Endodermal cell (in vitro differentiated cells): ENCODE measurements at regions not wholly inside any gene's neighbourhood (a gene's known extent, or its start where the extent isn't known, plus 50 kb on each side); places are given as distances from the start of the nearest gene placed in this dataset.

ENCODE experiments used
- DNase-seq: peaks from one replicate; pipeline ENCODE4 v3.0.0-alpha.2; 2017
- H3K27ac ChIP-seq: 2 replicates; pipeline ENCODE4 v1.5.1; 2013; ENCODE audit warnings: mild to moderate bottlenecking, low read depth, low read length, moderate library complexity
- H3K27me3 ChIP-seq: 2 replicates; pipeline ENCODE4 v1.6.1; 2013; ENCODE audit warnings: mild to moderate bottlenecking, low read length, moderate library complexity; ENCODE audit not compliant: insufficient read depth, control insufficient read depth, poor library complexity, severe bottlenecking
- H3K36me3 ChIP-seq: 2 replicates; pipeline ENCODE4 v1.7.0; 2013; ENCODE audit warnings: mild to moderate bottlenecking, low read length, moderate library complexity; ENCODE audit not compliant: control insufficient read depth, insufficient read depth
- H3K4me1 ChIP-seq: one replicate; pipeline ENCODE4 v1.7.0; 2013; ENCODE audit warnings: low read length; ENCODE audit not compliant: control insufficient read depth, insufficient read depth
- H3K4me3 ChIP-seq: 2 replicates; pipeline ENCODE4 v1.5.1; 2013; ENCODE audit warnings: mild to moderate bottlenecking, low read length, moderate library complexity
- H3K9ac ChIP-seq: 2 replicates; pipeline ENCODE4 v1.6.1; 2013; ENCODE audit warnings: mild to moderate bottlenecking, low read length, moderate library complexity; ENCODE audit not compliant: poor library complexity, severe bottlenecking; ENCODE audit errors: extremely low read depth
- H3K9me3 ChIP-seq: 2 replicates; pipeline ENCODE4 v1.6.1; 2013; ENCODE audit warnings: mild to moderate bottlenecking, low read length, moderate library complexity; ENCODE audit not compliant: control insufficient read depth
- H3K27ac Mint-ChIP-seq: 2 replicates; pipeline ENCODE4 v1.8.0; 2020; ENCODE audit warnings: mixed read lengths
- H3K27me3 Mint-ChIP-seq: 2 replicates; pipeline ENCODE4 v1.8.0; 2021; ENCODE audit warnings: mild to moderate bottlenecking, mixed read lengths; ENCODE audit not compliant: insufficient read depth
- H3K36me3 Mint-ChIP-seq: 2 replicates; pipeline ENCODE4 v1.8.0; 2020; ENCODE audit warnings: low read depth, mixed read lengths
- H3K4me1 Mint-ChIP-seq: 2 replicates; pipeline ENCODE4 v1.8.0; 2020; ENCODE audit warnings: mixed read lengths
- H3K4me3 Mint-ChIP-seq: 2 replicates; pipeline ENCODE4 v1.8.0; 2020; ENCODE audit warnings: mild to moderate bottlenecking, moderate library complexity, mixed read lengths
- H3K9me3 Mint-ChIP-seq: 2 replicates; pipeline ENCODE4 v1.8.0; 2020; ENCODE audit warnings: mild to moderate bottlenecking, mixed read lengths
- WGBS, 2 experiments: methylation state at CpG; one replicate each; pipeline versions ENCODE4 v1.1.5 to v1.1.7; 2013; ENCODE audit warnings: missing lambda C conversion rate in 2 of 2, mixed read lengths in 1 of 2; ENCODE audit not compliant: insufficient coverage in 1 of 2, insufficient read length in 1 of 2; 5-methylcytosine and 5-hydroxymethylcytosine counted together
- TF ChIP-seq, protein P1 (sequence below): fragments of 200-600 bp; sonication (generic); conservative IDR thresholded peaks from 2 replicates; pipeline ENCODE4 v1.5.0; 2021; ENCODE audit warnings: antibody characterized with exemption, mild to moderate bottlenecking

DNA sequence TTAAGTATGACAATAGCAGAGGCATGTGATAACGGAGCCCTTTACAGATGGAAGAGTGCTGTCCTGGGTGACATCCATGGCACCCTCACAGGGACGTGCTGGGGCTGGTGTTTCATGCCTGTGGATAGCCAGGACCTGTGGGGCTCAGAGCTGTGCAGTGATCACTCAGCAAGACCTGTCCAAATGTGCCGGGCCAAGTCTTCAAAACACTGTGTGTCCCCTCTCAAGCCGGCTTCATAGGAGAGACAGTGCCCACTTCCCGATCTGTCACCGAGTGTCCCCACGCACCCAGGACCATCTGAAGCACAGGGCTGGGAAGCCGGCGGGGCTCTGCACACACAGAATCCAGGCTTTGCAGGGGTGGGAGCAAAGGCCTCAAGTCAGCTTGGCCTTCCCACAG lies 217.2 kb upstream of the IGF1R start:
- H3K4me1 Mint-ChIP-seq = no peaks in the 10 kb centered on the region
- TF ChIP-seq, protein P1, sequence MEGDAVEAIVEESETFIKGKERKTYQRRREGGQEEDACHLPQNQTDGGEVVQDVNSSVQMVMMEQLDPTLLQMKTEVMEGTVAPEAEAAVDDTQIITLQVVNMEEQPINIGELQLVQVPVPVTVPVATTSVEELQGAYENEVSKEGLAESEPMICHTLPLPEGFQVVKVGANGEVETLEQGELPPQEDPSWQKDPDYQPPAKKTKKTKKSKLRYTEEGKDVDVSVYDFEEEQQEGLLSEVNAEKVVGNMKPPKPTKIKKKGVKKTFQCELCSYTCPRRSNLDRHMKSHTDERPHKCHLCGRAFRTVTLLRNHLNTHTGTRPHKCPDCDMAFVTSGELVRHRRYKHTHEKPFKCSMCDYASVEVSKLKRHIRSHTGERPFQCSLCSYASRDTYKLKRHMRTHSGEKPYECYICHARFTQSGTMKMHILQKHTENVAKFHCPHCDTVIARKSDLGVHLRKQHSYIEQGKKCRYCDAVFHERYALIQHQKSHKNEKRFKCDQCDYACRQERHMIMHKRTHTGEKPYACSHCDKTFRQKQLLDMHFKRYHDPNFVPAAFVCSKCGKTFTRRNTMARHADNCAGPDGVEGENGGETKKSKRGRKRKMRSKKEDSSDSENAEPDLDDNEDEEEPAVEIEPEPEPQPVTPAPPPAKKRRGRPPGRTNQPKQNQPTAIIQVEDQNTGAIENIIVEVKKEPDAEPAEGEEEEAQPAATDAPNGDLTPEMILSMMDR = no peak
- Histone ChIP-seq H3K27me3 (peaks cover 44% of the 10 kb centered on the region), H3K9ac (no peak overlapping the region), H3K4me3 (no peak overlapping the region), H3K9me3 (peaks cover 7% of the 10 kb centered on the region), H3K36me3 (no peaks in the 10 kb centered on the region), H3K27ac (no peak overlapping the region), H3K4me1 (no peaks in the 10 kb centered on the region)
- H3K9me3 Mint-ChIP-seq = peaks cover 23% of the 10 kb centered on the region
- 84 to 91% methylated on average over 9 of the region's 9 CpGs for WGBS, 2 experiments
- H3K4me3 Mint-ChIP-seq = no peak overlapping the region
- H3K27ac Mint-ChIP-seq = no peak overlapping the region
- H3K27me3 Mint-ChIP-seq = peaks cover 71% of the 10 kb centered on the region
- no peak for DNase-seq
- no peaks in the 10 kb centered on the region for H3K36me3 Mint-ChIP-seq

DNA sequence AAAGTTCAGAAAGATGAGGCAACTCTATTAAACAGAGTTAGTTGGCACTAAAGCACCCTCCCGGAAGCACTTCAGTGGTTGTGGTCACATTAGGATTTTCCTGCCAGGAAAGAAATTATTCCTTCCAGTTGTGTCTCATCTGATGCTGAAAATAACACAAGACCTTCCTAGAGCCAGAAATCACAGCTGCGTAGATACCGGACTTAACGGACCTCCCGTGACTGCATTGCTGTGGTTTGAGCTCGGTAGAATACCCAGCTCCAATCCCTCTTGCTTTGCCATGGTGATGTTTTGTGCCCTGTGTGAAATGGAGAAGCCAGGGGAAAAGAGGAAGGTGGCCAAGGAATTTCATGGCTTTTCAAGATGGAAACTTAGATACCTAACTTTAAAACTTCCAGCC lies 215.0 kb upstream of the IGF1R start:
- WGBS, 2 experiments = 88 to 100% methylated on average over 2 to 6 of the region's 6 CpGs
- no peaks in the 10 kb centered on the region for H3K36me3 ChIP-seq
- H3K27ac ChIP-seq = no peak overlapping the region
- H3K4me1 ChIP-seq = no peaks in the 10 kb centered on the region
- no peak overlapping the region for H3K4me3 ChIP-seq
- Mint-ChIP-seq H3K36me3 (no peaks in the 10 kb centered on the region), H3K27me3 (peaks cover 55% of the 10 kb centered on the region), H3K4me1 (no peaks in the 10 kb centered on the region), H3K4me3 (no peak overlapping the region), H3K9me3 (peaks cover 23% of the 10 kb centered on the region), H3K27ac (no peak overlapping the region)
- H3K27me3 ChIP-seq = peaks cover 22% of the 10 kb centered on the region
- TF ChIP-seq, protein P1 = no peak
- DNase-seq = no peak
- H3K9ac ChIP-seq = no peak overlapping the region
- H3K9me3 ChIP-seq = peaks cover 7% of the 10 kb centered on the region

DNA sequence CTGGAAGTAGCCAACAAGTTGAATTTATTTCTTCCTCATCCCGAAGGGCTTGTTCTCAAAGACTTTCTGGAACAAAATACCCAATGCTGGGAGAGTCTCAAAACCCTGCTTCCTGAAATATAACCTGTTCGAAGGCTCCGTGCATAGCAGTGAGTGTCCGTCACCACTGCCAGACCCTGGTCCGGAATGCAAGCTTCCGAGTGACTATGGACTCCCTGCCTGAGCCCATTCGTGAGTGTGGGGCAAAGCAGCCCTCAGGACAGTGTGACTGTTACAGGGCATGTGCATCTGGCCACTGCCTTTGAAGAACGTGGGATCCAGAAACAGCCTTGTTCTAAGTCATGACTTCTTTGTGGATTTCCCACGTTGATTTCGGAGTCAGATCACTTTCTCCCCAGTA lies 214.5 kb upstream of the IGF1R start:
- DNase-seq = no peak
- Mint-ChIP-seq H3K4me3 (no peak overlapping the region), H3K4me1 (no peaks in the 10 kb centered on the region), H3K27me3 (peaks cover 50% of the 10 kb centered on the region), H3K27ac (no peak overlapping the region), H3K36me3 (no peaks in the 10 kb centered on the region), H3K9me3 (peaks cover 21% of the 10 kb centered on the region)
- peaks cover 17% of the 10 kb centered on the region for H3K27me3 ChIP-seq
- H3K4me1 ChIP-seq = no peaks in the 10 kb centered on the region
- TF ChIP-seq, protein P1 = no peak
- no peaks in the 10 kb centered on the region for H3K36me3 ChIP-seq
- peaks cover 6% of the 10 kb centered on the region for H3K9me3 ChIP-seq
- WGBS, 2 experiments = 92 to 95% methylated on average over 7 to 10 of the region's 10 CpGs
- no peak overlapping the region for H3K4me3 ChIP-seq
- no peak overlapping the region for H3K9ac ChIP-seq
- H3K27ac ChIP-seq = no peak overlapping the region
